SK-N-SH (cell line): ENCODE measurements at regions not wholly inside any gene's neighbourhood (a gene's known extent, or its start where the extent isn't known, plus 50 kb on each side); places are given as distances from the start of the nearest gene placed in this dataset.

Source experiments
- CTCF ChIA-PET: fragments of 300-600, 350-600 bp; formaldehyde crosslinking; extraction: SDS; loops from one replicate; lab custom pipeline; 2021; lab: Yijun Ruan, JAX
- POLR2A ChIA-PET: fragments of 350-600 bp; sonication (Branson Sonifier 250); formaldehyde crosslinking; extraction: SDS; loops from one replicate; lab custom pipeline; 2020; ENCODE audit warnings: antibody characterized with exemption, inconsistent platforms; lab: Yijun Ruan, JAX
- DNase-seq: peaks from one replicate; pipeline ENCODE4 v3.0.0; 2012
- H2AFZ ChIP-seq: fragments of 200-600 bp; sonication (generic); 2 replicates; pipeline ENCODE4 v1.8.1; 2016; ENCODE audit warnings: antibody characterized with exemption, mild to moderate bottlenecking, low read depth
- H3F3A ChIP-seq: fragments of 200-600 bp; sonication (generic); replicated peaks from 2 replicates; pipeline ENCODE3; 2016; ENCODE audit warnings: antibody characterized with exemption, mild to moderate bottlenecking; ENCODE audit not compliant: insufficient read depth
- H3K27ac ChIP-seq, 2 experiments: fragments of 200-500 bp in 1 of 2; fragments of 200-600 bp in 1 of 2; sonication (Bioruptor generic) in 1 of 2; sonication (generic), shearing (Covaris generic) in 1 of 2; 2 replicates each; pipeline versions ENCODE4 v1.5.1 to v1.6.1; 2014 to 2016; ENCODE audit warnings: low read depth in 2 of 2, inconsistent platforms in 1 of 2, low read length in 1 of 2, mild to moderate bottlenecking in 1 of 2, mixed read lengths in 1 of 2
- H3K27me3 ChIP-seq: fragments of 200-600 bp; sonication (generic), shearing (Covaris generic); 2 replicates; pipeline ENCODE4 v1.6.1; 2016; ENCODE audit warnings: mixed run types; ENCODE audit not compliant: insufficient read depth
- H3K36me3 ChIP-seq, 2 experiments: fragments of 200-500 bp in 1 of 2; fragments of 200-600 bp in 1 of 2; sonication (Bioruptor generic) in 1 of 2; sonication (generic) in 1 of 2; replicated peaks in 1 of 2; 2 replicates each; pipeline versions ENCODE3 to v1.5.1; 2014 to 2016; ENCODE audit warnings: low read length in 1 of 2, mild to moderate bottlenecking in 1 of 2; ENCODE audit not compliant: insufficient read depth in 2 of 2, control insufficient read depth in 1 of 2
- H3K4me1 ChIP-seq, 2 experiments: fragments of 200-500 bp in 1 of 2; fragments of 200-600 bp in 1 of 2; sonication (Bioruptor generic) in 1 of 2; sonication (generic), shearing (Covaris generic) in 1 of 2; 2 replicates each; pipeline versions ENCODE4 v1.5.1 to v1.6.1; 2014 to 2016; ENCODE audit warnings: low read depth in 1 of 2, low read length in 1 of 2, mixed run types in 1 of 2; ENCODE audit not compliant: insufficient read depth in 2 of 2, control insufficient read depth in 1 of 2
- H3K4me2 ChIP-seq: fragments of 200-600 bp; sonication (generic), shearing (Covaris generic); 2 replicates; pipeline ENCODE4 v1.6.1; 2017; ENCODE audit warnings: mixed run types
- H3K4me3 ChIP-seq, 2 experiments: fragments of 200-500 bp in 1 of 2; fragments of 200-600 bp in 1 of 2; sonication (Bioruptor generic) in 1 of 2; sonication (generic), shearing (Covaris generic) in 1 of 2; 2 replicates each; pipeline versions ENCODE4 v1.5.1 to v1.8.1; 2014 to 2016; ENCODE audit warnings: low read depth in 2 of 2, inconsistent platforms in 1 of 2, low read length in 1 of 2, mild to moderate bottlenecking in 1 of 2, mixed read lengths in 1 of 2, moderate library complexity in 1 of 2
- H3K79me2 ChIP-seq: fragments of 200-600 bp; sonication (generic); 2 replicates; pipeline ENCODE4 v1.8.1; 2017; ENCODE audit warnings: mild to moderate bottlenecking; ENCODE audit not compliant: insufficient read depth
- H3K9ac ChIP-seq: fragments of 200-600 bp; sonication (generic); 2 replicates; pipeline ENCODE4 v1.6.1; 2017; ENCODE audit warnings: mixed run types
- H3K9me2 ChIP-seq: fragments of 200-600 bp; sonication (generic); 2 replicates; pipeline ENCODE4 v1.6.1; 2017; ENCODE audit warnings: mixed run types
- H3K9me3 ChIP-seq: fragments of 200-600 bp; sonication (generic); 2 replicates; pipeline ENCODE4 v1.6.1; 2017; ENCODE audit warnings: mixed run types, mild to moderate bottlenecking, moderate library complexity
- H4K20me1 ChIP-seq: fragments of 200-600 bp; sonication (generic); 2 replicates; pipeline ENCODE4 v1.6.1; 2017; ENCODE audit warnings: mild to moderate bottlenecking, mixed run types; ENCODE audit not compliant: insufficient read depth
- CHD2 ChIP-seq: fragments of 150-350 bp; IDR thresholded peaks from 2 replicates; pipeline ENCODE4 v1.6.1; 2018; ENCODE audit warnings: low read length; ENCODE audit not compliant: partially characterized antibody
- EP300 ChIP-seq, 2 experiments: IDR thresholded peaks; 2 replicates each; pipeline versions ENCODE4 v1.4.0 to v1.6.1; 2012; ENCODE audit warnings: borderline replicate concordance in 1 of 2, low read depth in 1 of 2, low read length in 1 of 2
- EZH2phosphoT487 ChIP-seq: fragments of 200-600 bp; sonication (generic); IDR thresholded peaks from 2 replicates; pipeline ENCODE4 v1.6.1; 2017; ENCODE audit warnings: low read depth, mixed run types, mild to moderate bottlenecking, antibody characterized with exemption, moderate library complexity, borderline replicate concordance
- FOSL2 ChIP-seq: IDR thresholded peaks from 2 replicates; pipeline ENCODE4 v1.4.0; 2012; ENCODE audit warnings: low read depth, mild to moderate bottlenecking, moderate library complexity, borderline replicate concordance
- GABPA ChIP-seq: IDR thresholded peaks from 2 replicates; pipeline ENCODE4 v1.4.0; 2012; ENCODE audit warnings: low read depth, mild to moderate bottlenecking
- GATA2 ChIP-seq: sonication (generic); formaldehyde crosslinking; IDR thresholded peaks from 2 replicates; pipeline ENCODE4 v1.5.0; 2020; ENCODE audit warnings: mild to moderate bottlenecking, missing genetic modification reagents
- JUND ChIP-seq: IDR thresholded peaks from 2 replicates; pipeline ENCODE4 v1.4.0; 2012
- MXI1 ChIP-seq: IDR thresholded peaks from 2 replicates; pipeline ENCODE4 v1.6.1; 2012; ENCODE audit warnings: mild to moderate bottlenecking, low read depth, low read length, improper control_type of control experiment
- NFIC ChIP-seq: IDR thresholded peaks from 2 replicates; pipeline ENCODE4 v1.4.0; 2012; ENCODE audit warnings: borderline replicate concordance
- NRF1 ChIP-seq: IDR thresholded peaks from 2 replicates; pipeline ENCODE4 v1.6.1; 2012; ENCODE audit warnings: low read depth, mild to moderate bottlenecking, low read length
- POLR2AphosphoS5 ChIP-seq: IDR thresholded peaks from 2 replicates; pipeline ENCODE4 v1.6.1; 2012; ENCODE audit warnings: low read depth, low read length
- RFX5 ChIP-seq: IDR thresholded peaks from 2 replicates; pipeline ENCODE4 v1.6.1; 2012; ENCODE audit warnings: mild to moderate bottlenecking, improper control_type of control experiment, low read length
- RXRA ChIP-seq: IDR thresholded peaks from 2 replicates; pipeline ENCODE4 v1.4.0; 2012; ENCODE audit warnings: low read depth, mild to moderate bottlenecking, borderline replicate concordance
- SMC3 ChIP-seq: IDR thresholded peaks from 2 replicates; pipeline ENCODE4 v1.6.1; 2012; ENCODE audit warnings: low read depth, low read length, improper control_type of control experiment
- TAF1 ChIP-seq: IDR thresholded peaks from 2 replicates; pipeline ENCODE4 v1.6.1; 2012; ENCODE audit warnings: low read depth, mild to moderate bottlenecking, low read length, moderate library complexity, borderline replicate concordance
- TEAD4 ChIP-seq: IDR thresholded peaks from 2 replicates; pipeline ENCODE4 v1.4.0; 2012; ENCODE audit warnings: mild to moderate bottlenecking, borderline replicate concordance; ENCODE audit not compliant: insufficient read depth
- WGBS: methylation state at CpG from one replicate; pipeline ENCODE4 v1.1.6; 2017; ENCODE audit warnings: low lambda C conversion rate; 5-methylcytosine and 5-hydroxymethylcytosine counted together
- TF ChIP-seq, protein P1 (sequence below): IDR thresholded peaks from 2 replicates; pipeline ENCODE4 v1.4.0; 2012; ENCODE audit warnings: low read depth
- TF ChIP-seq, protein P2 (sequence below): fragments of 150-350 bp; IDR thresholded peaks from 2 replicates; pipeline ENCODE4 v1.6.1; 2017; ENCODE audit warnings: antibody characterized with exemption, low read length, low read depth, borderline replicate concordance
- TF ChIP-seq, protein P3 (sequence below): fragments of 150-350 bp; IDR thresholded peaks from 2 replicates; pipeline ENCODE4 v1.6.1; 2016; ENCODE audit warnings: mild to moderate bottlenecking, low read depth, low read length
- TF ChIP-seq, protein P4 (sequence below): IDR thresholded peaks from 2 replicates; pipeline ENCODE4 v1.6.1; 2012; ENCODE audit warnings: mild to moderate bottlenecking, low read depth, low read length, moderate library complexity

DNA sequence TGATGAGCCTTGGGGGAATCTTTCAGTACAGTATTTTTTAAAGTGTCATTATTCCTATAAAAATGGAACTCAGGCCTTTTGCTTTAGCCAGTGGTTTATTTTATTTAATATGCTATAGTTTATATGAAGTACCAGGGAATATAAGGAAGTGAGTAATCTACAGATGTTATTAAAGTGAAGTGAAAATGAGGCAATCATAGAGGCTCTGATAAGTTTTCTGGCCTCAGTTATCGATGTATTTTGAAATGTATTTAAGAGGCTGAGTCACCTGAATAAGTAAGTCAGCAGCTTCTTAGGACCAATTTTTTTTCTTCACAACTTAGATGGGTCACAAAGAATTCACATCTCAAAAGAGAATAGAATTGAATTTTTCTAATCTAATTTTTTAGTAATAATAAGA, 829.0 kb downstream of the DNAH5 start (continued):
- TF ChIP-seq SMC3: no peak

DNA sequence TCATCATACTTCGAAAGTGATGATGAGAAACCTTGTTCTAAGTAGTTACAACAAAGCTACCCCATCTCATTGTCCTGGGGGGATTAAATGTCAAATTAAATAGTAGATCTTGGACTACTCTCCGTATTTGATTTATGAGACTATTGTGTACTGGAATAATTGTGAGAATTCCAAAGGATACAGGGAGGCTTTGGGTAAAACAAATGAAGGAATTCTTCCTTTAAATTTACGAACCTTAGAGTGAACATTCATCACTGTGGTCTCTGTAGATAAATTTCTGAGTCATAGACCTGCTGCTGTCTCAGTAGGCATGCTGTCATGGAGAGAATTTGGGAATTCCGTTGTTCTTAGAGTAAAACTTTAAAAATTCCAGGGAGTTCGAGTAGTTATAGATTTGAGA, 836.2 kb downstream of the DNAH5 start:
- H3K9me3 ChIP-seq: no peaks in the 10 kb centered on the region
- DNase-seq: no peak
- ChIA-PET CTCF (no interaction called here), POLR2A (no interaction called here)
- H3K4me3 ChIP-seq: no peak overlapping the region
- H3K9ac ChIP-seq: no peak overlapping the region
- WGBS: 1% methylated on average over 5 of the region's 5 CpGs
- H3K79me2 ChIP-seq: no peaks in the 10 kb centered on the region
- H3F3A ChIP-seq: no peaks in the 10 kb centered on the region
- H3K27me3 ChIP-seq: no peaks in the 10 kb centered on the region
- H3K4me1 ChIP-seq: no peaks in the 10 kb centered on the region
- H4K20me1 ChIP-seq: no peaks in the 10 kb centered on the region
- H2AFZ ChIP-seq: no peak overlapping the region
- no peak overlapping the region for H3K4me2 ChIP-seq
- no peaks in the 10 kb centered on the region for H3K36me3 ChIP-seq
- H3K27ac ChIP-seq: no peak overlapping the region
- no peak for TF ChIP-seq NFIC
- no peak for TF ChIP-seq POLR2AphosphoS5
- TF ChIP-seq TAF1: no peak
- no peak for TF ChIP-seq MXI1
- TF ChIP-seq, protein P1, sequence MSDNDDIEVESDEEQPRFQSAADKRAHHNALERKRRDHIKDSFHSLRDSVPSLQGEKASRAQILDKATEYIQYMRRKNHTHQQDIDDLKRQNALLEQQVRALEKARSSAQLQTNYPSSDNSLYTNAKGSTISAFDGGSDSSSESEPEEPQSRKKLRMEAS: no peak
- no peak for TF ChIP-seq EP300 (IDR thresholded peaks at IDR 0.05; ENCODE audit: borderline replicate concordance in 1 of 2, low read depth in 1 of 2, low read length in 1 of 2)
- TF ChIP-seq TEAD4: no peak
- TF ChIP-seq, protein P2, sequence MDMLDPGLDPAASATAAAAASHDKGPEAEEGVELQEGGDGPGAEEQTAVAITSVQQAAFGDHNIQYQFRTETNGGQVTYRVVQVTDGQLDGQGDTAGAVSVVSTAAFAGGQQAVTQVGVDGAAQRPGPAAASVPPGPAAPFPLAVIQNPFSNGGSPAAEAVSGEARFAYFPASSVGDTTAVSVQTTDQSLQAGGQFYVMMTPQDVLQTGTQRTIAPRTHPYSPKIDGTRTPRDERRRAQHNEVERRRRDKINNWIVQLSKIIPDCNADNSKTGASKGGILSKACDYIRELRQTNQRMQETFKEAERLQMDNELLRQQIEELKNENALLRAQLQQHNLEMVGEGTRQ: no peak
- no peak for TF ChIP-seq JUND
- no peak for TF ChIP-seq GABPA
- TF ChIP-seq RXRA: no peak
- TF ChIP-seq, protein P3, sequence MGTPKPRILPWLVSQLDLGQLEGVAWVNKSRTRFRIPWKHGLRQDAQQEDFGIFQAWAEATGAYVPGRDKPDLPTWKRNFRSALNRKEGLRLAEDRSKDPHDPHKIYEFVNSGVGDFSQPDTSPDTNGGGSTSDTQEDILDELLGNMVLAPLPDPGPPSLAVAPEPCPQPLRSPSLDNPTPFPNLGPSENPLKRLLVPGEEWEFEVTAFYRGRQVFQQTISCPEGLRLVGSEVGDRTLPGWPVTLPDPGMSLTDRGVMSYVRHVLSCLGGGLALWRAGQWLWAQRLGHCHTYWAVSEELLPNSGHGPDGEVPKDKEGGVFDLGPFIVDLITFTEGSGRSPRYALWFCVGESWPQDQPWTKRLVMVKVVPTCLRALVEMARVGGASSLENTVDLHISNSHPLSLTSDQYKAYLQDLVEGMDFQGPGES: no peak
- TF ChIP-seq CHD2: no peak
- TF ChIP-seq NRF1: no peak
- TF ChIP-seq RFX5: no peak
- TF ChIP-seq, all 33 proteins: peak for 0
- no peaks in the 10 kb centered on the region for H3K9me2 ChIP-seq

DNA sequence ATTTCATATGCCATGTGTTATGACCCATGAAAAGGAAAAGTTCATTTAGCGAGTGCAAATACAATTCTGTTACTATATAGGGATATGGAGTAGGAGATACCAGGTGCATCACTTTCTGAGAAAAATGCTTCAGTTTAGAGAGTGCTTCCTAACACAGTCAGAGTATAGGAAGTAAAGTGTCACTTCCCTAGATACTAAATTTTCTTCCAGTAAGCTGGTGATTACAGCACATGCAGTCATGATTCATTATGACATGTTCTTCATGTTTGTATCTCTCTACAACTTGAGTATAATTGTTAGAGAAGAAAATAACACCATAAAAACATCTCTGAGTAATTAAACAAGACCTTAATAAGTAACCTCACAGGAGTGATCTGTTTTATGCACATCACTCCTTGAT, 837.0 kb downstream of the DNAH5 start:
- Histone ChIP-seq H3K79me2 (no peaks in the 10 kb centered on the region), H3K36me3 (no peaks in the 10 kb centered on the region), H3K4me3 (no peak overlapping the region), H3K4me2 (no peak overlapping the region), H2AFZ (no peak overlapping the region), H3F3A (no peaks in the 10 kb centered on the region), H3K9ac (no peak overlapping the region), H3K4me1 (no peaks in the 10 kb centered on the region), H3K27ac (no peak overlapping the region), H3K9me2 (no peaks in the 10 kb centered on the region), H3K9me3 (no peaks in the 10 kb centered on the region), H4K20me1 (no peaks in the 10 kb centered on the region), H3K27me3 (no peaks in the 10 kb centered on the region)
- no peak for DNase-seq
- WGBS: 10% methylated on average over 1 of the region's 1 CpG
- TF ChIP-seq GATA2 (CRISPR knock-in tag) (no peak), POLR2AphosphoS5 (no peak), GABPA (no peak), CHD2 (no peak), NFIC (no peak), RFX5 (no peak), FOSL2 (no peak), EZH2phosphoT487 (no peak), JUND (no peak)
- TF ChIP-seq, protein P4, sequence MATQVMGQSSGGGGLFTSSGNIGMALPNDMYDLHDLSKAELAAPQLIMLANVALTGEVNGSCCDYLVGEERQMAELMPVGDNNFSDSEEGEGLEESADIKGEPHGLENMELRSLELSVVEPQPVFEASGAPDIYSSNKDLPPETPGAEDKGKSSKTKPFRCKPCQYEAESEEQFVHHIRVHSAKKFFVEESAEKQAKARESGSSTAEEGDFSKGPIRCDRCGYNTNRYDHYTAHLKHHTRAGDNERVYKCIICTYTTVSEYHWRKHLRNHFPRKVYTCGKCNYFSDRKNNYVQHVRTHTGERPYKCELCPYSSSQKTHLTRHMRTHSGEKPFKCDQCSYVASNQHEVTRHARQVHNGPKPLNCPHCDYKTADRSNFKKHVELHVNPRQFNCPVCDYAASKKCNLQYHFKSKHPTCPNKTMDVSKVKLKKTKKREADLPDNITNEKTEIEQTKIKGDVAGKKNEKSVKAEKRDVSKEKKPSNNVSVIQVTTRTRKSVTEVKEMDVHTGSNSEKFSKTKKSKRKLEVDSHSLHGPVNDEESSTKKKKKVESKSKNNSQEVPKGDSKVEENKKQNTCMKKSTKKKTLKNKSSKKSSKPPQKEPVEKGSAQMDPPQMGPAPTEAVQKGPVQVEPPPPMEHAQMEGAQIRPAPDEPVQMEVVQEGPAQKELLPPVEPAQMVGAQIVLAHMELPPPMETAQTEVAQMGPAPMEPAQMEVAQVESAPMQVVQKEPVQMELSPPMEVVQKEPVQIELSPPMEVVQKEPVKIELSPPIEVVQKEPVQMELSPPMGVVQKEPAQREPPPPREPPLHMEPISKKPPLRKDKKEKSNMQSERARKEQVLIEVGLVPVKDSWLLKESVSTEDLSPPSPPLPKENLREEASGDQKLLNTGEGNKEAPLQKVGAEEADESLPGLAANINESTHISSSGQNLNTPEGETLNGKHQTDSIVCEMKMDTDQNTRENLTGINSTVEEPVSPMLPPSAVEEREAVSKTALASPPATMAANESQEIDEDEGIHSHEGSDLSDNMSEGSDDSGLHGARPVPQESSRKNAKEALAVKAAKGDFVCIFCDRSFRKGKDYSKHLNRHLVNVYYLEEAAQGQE: no peak
- ChIA-PET CTCF (no interaction called here), POLR2A (no interaction called here)
